NB4 (cell line): ENCODE measurements at regions not wholly inside any gene's neighbourhood (a gene's known extent, or its start where the extent isn't known, plus 50 kb on each side); places are given as distances from the start of the nearest gene placed in this dataset.

ENCODE experiments used
- DNase-seq: peaks from one replicate; pipeline ENCODE4 v3.0.0; 2010; ENCODE audit warnings: low read depth
- H3K4me3 ChIP-seq: one replicate; pipeline ENCODE4 v1.5.1; 2011; ENCODE audit warnings: mild to moderate bottlenecking, low read depth, low read length, moderate library complexity
- MAX ChIP-seq: IDR thresholded peaks from 2 replicates; pipeline ENCODE4 v1.6.1; 2011; ENCODE audit warnings: low read depth, low read length
- MYC ChIP-seq: IDR thresholded peaks from 2 replicates; pipeline ENCODE4 v1.6.1; 2011; ENCODE audit warnings: low read depth, low read length
- POLR2A ChIP-seq: IDR thresholded peaks from 2 replicates; pipeline ENCODE4 v1.6.1; 2011; ENCODE audit warnings: mild to moderate bottlenecking; ENCODE audit not compliant: insufficient read length; ENCODE audit errors: extremely low read depth
- TF ChIP-seq, protein P1 (sequence below): IDR thresholded peaks from one replicate; pipeline ENCODE4 v1.5.1; 2012; ENCODE audit warnings: low read depth, low read length

DNA sequence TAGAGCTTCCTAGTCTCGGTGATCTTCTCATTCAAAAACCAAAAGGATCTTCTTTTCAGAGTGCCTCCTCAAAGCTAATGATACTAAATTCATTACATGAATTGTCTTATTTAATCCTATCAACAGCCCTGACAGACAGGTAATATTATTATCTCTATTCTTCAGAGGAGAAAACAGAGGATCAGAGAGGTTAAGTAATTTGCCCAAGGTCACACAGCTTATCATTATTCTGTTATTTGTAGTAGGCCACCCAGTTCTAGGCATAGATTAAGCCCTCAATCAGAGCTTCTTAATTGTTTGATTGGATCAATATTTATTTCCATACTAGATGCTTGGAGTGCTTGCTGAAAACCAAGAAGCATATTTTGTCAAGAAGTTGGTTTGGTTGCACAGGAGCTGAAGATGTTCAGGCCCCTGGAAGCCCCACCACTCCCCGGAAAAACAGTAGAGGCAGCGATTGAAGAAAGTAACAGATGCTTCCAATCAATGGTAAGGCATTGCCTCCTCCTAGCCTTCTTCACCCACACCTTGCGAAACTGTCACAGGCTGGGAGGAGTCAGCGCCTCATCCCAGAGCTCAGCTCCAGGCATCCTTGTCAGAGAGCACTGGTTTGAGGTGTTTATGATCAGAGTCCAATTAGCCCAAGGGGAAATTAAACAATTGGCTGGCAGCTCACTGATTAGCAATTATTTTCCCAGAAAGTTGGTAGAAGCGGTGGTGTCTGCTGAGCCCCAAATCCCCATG, 487.2 kb downstream of the BCL11A start:
- no peak for TF ChIP-seq MAX
- TF ChIP-seq, protein P1, sequence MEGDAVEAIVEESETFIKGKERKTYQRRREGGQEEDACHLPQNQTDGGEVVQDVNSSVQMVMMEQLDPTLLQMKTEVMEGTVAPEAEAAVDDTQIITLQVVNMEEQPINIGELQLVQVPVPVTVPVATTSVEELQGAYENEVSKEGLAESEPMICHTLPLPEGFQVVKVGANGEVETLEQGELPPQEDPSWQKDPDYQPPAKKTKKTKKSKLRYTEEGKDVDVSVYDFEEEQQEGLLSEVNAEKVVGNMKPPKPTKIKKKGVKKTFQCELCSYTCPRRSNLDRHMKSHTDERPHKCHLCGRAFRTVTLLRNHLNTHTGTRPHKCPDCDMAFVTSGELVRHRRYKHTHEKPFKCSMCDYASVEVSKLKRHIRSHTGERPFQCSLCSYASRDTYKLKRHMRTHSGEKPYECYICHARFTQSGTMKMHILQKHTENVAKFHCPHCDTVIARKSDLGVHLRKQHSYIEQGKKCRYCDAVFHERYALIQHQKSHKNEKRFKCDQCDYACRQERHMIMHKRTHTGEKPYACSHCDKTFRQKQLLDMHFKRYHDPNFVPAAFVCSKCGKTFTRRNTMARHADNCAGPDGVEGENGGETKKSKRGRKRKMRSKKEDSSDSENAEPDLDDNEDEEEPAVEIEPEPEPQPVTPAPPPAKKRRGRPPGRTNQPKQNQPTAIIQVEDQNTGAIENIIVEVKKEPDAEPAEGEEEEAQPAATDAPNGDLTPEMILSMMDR: no peak
- no peak for TF ChIP-seq POLR2A
- TF ChIP-seq MYC: no peak
- DNase-seq: no peak
- no peak overlapping the region for H3K4me3 ChIP-seq

- no peak overlapping the region for H3K4me3 ChIP-seq
- no peak for DNase-seq
- TF ChIP-seq MAX: no peak
Observed at GRCh38 chr2:60064687-60065389, 488.6 kb downstream of the BCL11A start.

DNA sequence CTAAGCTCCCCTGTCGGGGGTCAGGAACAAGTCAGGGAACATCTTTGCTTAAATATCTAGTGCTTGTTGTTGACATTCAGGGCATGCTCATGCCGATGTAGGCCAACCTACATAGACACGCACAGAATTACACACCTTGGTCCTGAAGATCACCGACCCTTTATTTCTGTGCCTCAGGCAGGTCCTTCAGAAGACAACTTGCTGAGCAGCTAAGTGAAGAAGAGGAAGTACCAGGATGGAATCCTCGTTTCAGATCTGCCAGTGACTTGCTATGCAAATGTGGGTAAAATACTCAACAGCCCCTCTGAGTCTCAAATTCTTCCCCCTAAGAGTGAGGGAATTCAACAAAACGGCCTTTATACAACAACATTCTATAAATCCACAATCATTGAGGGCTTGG, 494.7 kb downstream of the BCL11A start:
- H3K4me3 ChIP-seq: no peak overlapping the region
- peak; percentile 57 for DNase-seq
- TF ChIP-seq MAX: no peak
- TF ChIP-seq POLR2A: no peak
- TF ChIP-seq, protein P1: no peak
- no peak for TF ChIP-seq MYC

DNA sequence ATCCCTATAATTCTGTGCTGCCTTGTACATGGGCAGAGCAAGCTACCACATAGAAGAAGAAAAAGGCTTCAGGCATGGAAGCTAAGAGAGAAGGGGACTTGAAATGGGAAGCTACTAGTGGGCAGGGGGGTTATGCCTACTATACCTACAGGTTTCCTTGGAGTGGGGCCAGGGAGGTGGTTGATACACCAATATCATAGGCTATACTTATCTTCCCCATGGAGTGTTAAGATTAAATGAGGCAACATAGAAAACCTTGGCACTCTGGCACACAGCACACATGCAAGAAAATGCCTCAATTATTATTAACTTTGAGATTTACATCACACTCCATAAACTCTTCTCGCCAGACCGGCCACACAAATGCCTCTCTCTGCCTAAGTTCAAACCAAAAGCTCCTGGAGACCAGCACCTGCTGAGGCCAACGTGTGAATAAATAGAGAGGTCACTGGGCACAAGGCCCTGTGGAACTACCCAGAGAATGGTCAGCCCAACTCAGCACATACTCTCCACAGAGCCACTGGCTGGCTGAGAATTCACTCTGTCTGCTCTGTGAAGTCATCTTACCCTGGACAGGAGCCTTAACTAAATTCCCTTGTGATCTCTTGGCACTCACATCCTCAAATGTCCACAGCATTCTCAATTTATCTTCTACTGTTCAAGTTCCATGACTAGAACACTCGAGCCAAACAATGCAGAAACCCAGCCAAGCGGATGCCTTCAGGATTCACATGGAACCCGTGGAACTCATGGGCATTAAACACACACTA, 498.7 kb downstream of the BCL11A start:
- no peak for TF ChIP-seq POLR2A
- TF ChIP-seq MAX: no peak
- no peak for TF ChIP-seq MYC
- TF ChIP-seq, protein P1: no peak
- no peak for DNase-seq
- no peak overlapping the region for H3K4me3 ChIP-seq

DNA sequence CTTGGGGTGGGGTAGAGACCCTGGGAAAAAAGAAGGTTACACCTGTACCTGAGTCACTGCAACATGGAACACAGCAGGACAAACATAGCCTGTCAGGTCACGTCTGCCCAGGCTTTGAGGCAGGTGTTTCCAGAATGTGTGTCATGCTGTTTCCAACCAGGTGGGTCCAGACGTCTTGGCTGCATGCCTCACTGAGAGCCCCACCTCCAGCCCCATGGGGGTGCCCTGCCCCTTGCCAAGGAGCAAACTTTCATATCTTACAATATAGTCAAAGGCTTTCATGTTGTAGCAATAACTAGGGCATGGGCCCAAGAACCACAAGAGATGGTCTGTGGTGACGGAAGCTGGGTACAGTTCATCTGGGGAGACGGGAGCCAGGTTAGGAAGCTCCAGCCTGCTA, 499.7 kb downstream of the BCL11A start:
- DNase-seq: no peak
- no peak overlapping the region for H3K4me3 ChIP-seq
- no peak for TF ChIP-seq POLR2A
- TF ChIP-seq MAX: no peak
- no peak for TF ChIP-seq MYC
- TF ChIP-seq, protein P1: no peak

DNA sequence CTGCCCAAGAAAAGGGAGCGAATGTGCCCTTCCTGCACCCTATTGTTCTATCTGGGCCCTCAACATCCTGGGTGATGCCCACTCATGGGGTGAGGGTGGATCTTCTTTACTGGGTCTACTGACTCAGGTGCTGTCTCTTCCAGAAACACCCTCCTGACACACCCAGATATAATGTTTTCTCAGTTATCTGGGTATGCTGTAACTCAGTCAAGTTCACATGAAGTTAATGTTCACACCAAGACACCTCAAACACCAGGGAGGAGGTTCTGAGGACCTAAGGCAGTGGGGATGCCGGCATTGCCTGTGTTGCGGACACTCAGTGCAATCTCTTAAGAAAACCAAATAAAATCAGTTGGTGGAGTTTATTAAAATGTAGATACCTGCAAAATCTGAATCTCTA, 500.9 kb downstream of the BCL11A start:
- H3K4me3 ChIP-seq: no peak overlapping the region
- no peak for DNase-seq
- TF ChIP-seq POLR2A (no peak), MYC (no peak), MAX (no peak)
- TF ChIP-seq, protein P1: no peak
